ENCODE measurements at regions not wholly inside any gene's neighbourhood (a gene's known extent, or its start where the extent isn't known, plus 50 kb on each side); places are given as distances from the start of the nearest gene placed in this dataset.
A peak's percentile ranks its signal among the peaks of the same experiment; 100 is the strongest.

DNA sequence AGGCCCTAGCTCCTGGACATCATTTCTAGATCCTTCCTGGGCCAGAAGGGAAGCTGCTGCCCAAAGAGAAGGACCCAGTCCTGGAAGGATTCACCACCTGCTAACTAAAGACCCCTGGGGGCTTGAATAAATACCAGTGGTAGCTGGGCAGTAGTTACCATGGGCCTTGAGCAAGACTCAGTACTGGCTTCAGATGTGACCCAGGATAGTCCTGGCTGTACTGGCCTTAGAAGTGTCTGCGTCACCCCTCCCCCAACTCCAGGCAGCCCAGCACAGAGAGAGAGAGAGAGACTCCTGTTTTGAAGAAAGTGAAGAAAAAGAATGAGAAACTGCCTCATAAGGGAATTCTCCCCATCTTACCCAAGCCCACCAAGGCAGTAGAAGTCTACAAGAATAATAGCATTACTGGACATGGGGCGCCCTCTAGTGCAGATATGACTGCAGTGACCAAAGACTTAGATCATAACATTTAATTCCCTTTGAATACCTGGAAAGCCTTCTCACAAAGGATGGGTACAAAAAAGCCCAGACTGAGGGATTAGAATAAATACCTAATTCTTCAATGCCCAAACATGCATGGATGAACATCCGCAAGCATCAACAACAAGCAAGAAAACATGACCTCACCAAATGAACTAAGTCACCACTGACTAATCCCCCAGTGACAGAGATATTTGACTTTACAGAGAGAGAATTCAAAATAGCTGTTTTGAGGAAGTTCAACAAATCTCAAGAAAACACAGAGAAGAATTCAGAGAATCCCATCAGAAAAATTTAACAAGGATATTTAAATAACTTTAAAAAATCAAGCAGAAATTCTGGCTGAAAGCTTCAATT is 171.8 kb downstream of the HNRNPD start (continued):
- no peak for TF ChIP-seq RNF2 (IDR thresholded peaks at IDR 0.05; ENCODE audit: borderline replicate concordance, low read depth, low read length, missing control alignments, poor library complexity, severe bottlenecking)
- TF ChIP-seq TAF1 (IDR thresholded peaks at IDR 0.05; ENCODE audit: low read depth, low read length) = no peak
- TF ChIP-seq POLR2A (IDR thresholded peaks at IDR 0.05; ENCODE audit: control extremely low read depth in 1 of 2, low read depth in 2 of 2, low read length in 2 of 2) = no peak
- TF ChIP-seq TEAD4 (IDR thresholded peaks at IDR 0.05; ENCODE audit: low read depth, low read length) = 0 out of 2 replicates have a peak, but pooled peaks have one; percentile 16
- TF ChIP-seq RAD21 (IDR thresholded peaks at IDR 0.05 in 1 of 2, conservative IDR thresholded peaks at IDR 0.05 in 1 of 2; ENCODE audit: low read depth in 2 of 2, low read length in 2 of 2) = peak; percentile 97 to 99
- TF ChIP-seq, protein P1, sequence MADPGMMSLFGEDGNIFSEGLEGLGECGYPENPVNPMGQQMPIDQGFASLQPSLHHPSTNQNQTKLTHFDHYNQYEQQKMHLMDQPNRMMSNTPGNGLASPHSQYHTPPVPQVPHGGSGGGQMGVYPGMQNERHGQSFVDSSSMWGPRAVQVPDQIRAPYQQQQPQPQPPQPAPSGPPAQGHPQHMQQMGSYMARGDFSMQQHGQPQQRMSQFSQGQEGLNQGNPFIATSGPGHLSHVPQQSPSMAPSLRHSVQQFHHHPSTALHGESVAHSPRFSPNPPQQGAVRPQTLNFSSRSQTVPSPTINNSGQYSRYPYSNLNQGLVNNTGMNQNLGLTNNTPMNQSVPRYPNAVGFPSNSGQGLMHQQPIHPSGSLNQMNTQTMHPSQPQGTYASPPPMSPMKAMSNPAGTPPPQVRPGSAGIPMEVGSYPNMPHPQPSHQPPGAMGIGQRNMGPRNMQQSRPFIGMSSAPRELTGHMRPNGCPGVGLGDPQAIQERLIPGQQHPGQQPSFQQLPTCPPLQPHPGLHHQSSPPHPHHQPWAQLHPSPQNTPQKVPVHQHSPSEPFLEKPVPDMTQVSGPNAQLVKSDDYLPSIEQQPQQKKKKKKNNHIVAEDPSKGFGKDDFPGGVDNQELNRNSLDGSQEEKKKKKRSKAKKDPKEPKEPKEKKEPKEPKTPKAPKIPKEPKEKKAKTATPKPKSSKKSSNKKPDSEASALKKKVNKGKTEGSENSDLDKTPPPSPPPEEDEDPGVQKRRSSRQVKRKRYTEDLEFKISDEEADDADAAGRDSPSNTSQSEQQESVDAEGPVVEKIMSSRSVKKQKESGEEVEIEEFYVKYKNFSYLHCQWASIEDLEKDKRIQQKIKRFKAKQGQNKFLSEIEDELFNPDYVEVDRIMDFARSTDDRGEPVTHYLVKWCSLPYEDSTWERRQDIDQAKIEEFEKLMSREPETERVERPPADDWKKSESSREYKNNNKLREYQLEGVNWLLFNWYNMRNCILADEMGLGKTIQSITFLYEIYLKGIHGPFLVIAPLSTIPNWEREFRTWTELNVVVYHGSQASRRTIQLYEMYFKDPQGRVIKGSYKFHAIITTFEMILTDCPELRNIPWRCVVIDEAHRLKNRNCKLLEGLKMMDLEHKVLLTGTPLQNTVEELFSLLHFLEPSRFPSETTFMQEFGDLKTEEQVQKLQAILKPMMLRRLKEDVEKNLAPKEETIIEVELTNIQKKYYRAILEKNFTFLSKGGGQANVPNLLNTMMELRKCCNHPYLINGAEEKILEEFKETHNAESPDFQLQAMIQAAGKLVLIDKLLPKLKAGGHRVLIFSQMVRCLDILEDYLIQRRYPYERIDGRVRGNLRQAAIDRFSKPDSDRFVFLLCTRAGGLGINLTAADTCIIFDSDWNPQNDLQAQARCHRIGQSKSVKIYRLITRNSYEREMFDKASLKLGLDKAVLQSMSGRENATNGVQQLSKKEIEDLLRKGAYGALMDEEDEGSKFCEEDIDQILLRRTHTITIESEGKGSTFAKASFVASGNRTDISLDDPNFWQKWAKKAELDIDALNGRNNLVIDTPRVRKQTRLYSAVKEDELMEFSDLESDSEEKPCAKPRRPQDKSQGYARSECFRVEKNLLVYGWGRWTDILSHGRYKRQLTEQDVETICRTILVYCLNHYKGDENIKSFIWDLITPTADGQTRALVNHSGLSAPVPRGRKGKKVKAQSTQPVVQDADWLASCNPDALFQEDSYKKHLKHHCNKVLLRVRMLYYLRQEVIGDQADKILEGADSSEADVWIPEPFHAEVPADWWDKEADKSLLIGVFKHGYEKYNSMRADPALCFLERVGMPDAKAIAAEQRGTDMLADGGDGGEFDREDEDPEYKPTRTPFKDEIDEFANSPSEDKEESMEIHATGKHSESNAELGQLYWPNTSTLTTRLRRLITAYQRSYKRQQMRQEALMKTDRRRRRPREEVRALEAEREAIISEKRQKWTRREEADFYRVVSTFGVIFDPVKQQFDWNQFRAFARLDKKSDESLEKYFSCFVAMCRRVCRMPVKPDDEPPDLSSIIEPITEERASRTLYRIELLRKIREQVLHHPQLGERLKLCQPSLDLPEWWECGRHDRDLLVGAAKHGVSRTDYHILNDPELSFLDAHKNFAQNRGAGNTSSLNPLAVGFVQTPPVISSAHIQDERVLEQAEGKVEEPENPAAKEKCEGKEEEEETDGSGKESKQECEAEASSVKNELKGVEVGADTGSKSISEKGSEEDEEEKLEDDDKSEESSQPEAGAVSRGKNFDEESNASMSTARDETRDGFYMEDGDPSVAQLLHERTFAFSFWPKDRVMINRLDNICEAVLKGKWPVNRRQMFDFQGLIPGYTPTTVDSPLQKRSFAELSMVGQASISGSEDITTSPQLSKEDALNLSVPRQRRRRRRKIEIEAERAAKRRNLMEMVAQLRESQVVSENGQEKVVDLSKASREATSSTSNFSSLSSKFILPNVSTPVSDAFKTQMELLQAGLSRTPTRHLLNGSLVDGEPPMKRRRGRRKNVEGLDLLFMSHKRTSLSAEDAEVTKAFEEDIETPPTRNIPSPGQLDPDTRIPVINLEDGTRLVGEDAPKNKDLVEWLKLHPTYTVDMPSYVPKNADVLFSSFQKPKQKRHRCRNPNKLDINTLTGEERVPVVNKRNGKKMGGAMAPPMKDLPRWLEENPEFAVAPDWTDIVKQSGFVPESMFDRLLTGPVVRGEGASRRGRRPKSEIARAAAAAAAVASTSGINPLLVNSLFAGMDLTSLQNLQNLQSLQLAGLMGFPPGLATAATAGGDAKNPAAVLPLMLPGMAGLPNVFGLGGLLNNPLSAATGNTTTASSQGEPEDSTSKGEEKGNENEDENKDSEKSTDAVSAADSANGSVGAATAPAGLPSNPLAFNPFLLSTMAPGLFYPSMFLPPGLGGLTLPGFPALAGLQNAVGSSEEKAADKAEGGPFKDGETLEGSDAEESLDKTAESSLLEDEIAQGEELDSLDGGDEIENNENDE (IDR thresholded peaks at IDR 0.05; ENCODE audit: insufficient replicate concordance, low read length) = no peak
- TF ChIP-seq KDM5A (IDR thresholded peaks at IDR 0.05; ENCODE audit: low read length) = no peak
- no peak for TF ChIP-seq POLR2AphosphoS5 (IDR thresholded peaks at IDR 0.05; ENCODE audit: low read depth, low read length)
- peak; percentile 22; the same call in 1 of the 2 replicates for TF ChIP-seq MAFK (IDR thresholded peaks at IDR 0.05; ENCODE audit: low read depth, low read length)
- TF ChIP-seq GABPA (IDR thresholded peaks at IDR 0.05; ENCODE audit: borderline replicate concordance, insufficient read depth, low read length) = no peak

Data from H1 (cell line).